H1 (cell line): ENCODE measurements at regions not wholly inside any gene's neighbourhood (a gene's known extent, or its start where the extent isn't known, plus 50 kb on each side); places are given as distances from the start of the nearest gene placed in this dataset.

Experiments used
- BRCA1 ChIP-seq: IDR thresholded peaks from 2 replicates; pipeline ENCODE4 v1.6.1; 2012; ENCODE audit warnings: low read depth, low read length, improper control_type of control experiment
- EZH2 ChIP-seq: fragments of 200-600 bp; sonication (generic); IDR thresholded peaks from 2 replicates; pipeline ENCODE4 v1.7.1; 2012; ENCODE audit warnings: low read depth, mild to moderate bottlenecking, moderate library complexity, low read length, inconsistent platforms; ENCODE audit not compliant: severe bottlenecking
- HDAC2 ChIP-seq, 2 experiments: fragments of 300-600 bp in 1 of 2; sonication (generic) in 1 of 2; IDR thresholded peaks; 2 replicates each; pipeline ENCODE4 v1.6.1; 2011 to 2012; ENCODE audit warnings: low read depth in 2 of 2, low read length in 2 of 2, mild to moderate bottlenecking in 2 of 2, moderate library complexity in 2 of 2, borderline replicate concordance in 1 of 2, inconsistent platforms in 1 of 2
- HDAC6 ChIP-seq: IDR thresholded peaks from one replicate; pipeline ENCODE4 v1.7.1; 2012; ENCODE audit warnings: low read depth, mild to moderate bottlenecking, inconsistent platforms, low read length, moderate library complexity
- SP1 ChIP-seq: IDR thresholded peaks from 2 replicates; pipeline ENCODE4 v1.6.1; 2011; ENCODE audit warnings: low read depth, low read length
- SP2 ChIP-seq: IDR thresholded peaks from 2 replicates; pipeline ENCODE4 v1.6.1; 2012; ENCODE audit warnings: mild to moderate bottlenecking, low read length, inconsistent platforms
- TF ChIP-seq, protein P1 (sequence below): fragments of 300-600 bp; sonication (generic); IDR thresholded peaks from 2 replicates; pipeline ENCODE4 v1.7.1; 2012; ENCODE audit warnings: low read length, moderate library complexity, mild to moderate bottlenecking, inconsistent platforms; ENCODE audit not compliant: insufficient replicate concordance
- TF ChIP-seq, protein P2 (sequence below): IDR thresholded peaks from 2 replicates; pipeline ENCODE4 v1.6.1; 2012; ENCODE audit warnings: inconsistent platforms
- TF ChIP-seq, protein P3 (sequence below), 3 experiments: IDR thresholded peaks; 1 replicate in 2 of 3; 2 replicates in 1 of 3; pipeline versions ENCODE4 v1.5.1 to v1.6.1; 2011; ENCODE audit warnings: low read length in 3 of 3, mild to moderate bottlenecking in 3 of 3, inconsistent platforms in 2 of 3, low read depth in 1 of 3, moderate library complexity in 1 of 3; ENCODE audit not compliant: insufficient read depth in 1 of 3; ENCODE audit errors: control extremely low read depth in 1 of 3

DNA sequence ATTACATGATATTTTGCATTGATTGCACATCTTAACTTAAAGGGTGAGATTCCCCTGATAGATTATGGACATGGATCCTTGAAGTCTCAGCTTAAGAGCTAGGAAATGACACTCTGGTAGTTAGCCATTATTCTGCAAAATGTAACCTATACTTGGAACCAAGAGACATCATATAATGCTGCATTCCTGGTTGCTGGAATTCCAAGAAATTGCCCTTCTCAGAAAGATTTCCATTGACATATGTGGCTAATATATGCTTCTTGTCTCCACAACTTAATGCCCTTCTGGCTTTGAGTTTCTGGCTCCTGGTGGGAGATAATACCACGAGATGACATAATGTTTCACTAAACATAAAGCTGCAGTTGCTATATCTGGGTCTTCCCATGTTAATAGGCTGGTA, 204.4 kb upstream of the TRPC4 start (continued):
- TF ChIP-seq, protein P1, sequence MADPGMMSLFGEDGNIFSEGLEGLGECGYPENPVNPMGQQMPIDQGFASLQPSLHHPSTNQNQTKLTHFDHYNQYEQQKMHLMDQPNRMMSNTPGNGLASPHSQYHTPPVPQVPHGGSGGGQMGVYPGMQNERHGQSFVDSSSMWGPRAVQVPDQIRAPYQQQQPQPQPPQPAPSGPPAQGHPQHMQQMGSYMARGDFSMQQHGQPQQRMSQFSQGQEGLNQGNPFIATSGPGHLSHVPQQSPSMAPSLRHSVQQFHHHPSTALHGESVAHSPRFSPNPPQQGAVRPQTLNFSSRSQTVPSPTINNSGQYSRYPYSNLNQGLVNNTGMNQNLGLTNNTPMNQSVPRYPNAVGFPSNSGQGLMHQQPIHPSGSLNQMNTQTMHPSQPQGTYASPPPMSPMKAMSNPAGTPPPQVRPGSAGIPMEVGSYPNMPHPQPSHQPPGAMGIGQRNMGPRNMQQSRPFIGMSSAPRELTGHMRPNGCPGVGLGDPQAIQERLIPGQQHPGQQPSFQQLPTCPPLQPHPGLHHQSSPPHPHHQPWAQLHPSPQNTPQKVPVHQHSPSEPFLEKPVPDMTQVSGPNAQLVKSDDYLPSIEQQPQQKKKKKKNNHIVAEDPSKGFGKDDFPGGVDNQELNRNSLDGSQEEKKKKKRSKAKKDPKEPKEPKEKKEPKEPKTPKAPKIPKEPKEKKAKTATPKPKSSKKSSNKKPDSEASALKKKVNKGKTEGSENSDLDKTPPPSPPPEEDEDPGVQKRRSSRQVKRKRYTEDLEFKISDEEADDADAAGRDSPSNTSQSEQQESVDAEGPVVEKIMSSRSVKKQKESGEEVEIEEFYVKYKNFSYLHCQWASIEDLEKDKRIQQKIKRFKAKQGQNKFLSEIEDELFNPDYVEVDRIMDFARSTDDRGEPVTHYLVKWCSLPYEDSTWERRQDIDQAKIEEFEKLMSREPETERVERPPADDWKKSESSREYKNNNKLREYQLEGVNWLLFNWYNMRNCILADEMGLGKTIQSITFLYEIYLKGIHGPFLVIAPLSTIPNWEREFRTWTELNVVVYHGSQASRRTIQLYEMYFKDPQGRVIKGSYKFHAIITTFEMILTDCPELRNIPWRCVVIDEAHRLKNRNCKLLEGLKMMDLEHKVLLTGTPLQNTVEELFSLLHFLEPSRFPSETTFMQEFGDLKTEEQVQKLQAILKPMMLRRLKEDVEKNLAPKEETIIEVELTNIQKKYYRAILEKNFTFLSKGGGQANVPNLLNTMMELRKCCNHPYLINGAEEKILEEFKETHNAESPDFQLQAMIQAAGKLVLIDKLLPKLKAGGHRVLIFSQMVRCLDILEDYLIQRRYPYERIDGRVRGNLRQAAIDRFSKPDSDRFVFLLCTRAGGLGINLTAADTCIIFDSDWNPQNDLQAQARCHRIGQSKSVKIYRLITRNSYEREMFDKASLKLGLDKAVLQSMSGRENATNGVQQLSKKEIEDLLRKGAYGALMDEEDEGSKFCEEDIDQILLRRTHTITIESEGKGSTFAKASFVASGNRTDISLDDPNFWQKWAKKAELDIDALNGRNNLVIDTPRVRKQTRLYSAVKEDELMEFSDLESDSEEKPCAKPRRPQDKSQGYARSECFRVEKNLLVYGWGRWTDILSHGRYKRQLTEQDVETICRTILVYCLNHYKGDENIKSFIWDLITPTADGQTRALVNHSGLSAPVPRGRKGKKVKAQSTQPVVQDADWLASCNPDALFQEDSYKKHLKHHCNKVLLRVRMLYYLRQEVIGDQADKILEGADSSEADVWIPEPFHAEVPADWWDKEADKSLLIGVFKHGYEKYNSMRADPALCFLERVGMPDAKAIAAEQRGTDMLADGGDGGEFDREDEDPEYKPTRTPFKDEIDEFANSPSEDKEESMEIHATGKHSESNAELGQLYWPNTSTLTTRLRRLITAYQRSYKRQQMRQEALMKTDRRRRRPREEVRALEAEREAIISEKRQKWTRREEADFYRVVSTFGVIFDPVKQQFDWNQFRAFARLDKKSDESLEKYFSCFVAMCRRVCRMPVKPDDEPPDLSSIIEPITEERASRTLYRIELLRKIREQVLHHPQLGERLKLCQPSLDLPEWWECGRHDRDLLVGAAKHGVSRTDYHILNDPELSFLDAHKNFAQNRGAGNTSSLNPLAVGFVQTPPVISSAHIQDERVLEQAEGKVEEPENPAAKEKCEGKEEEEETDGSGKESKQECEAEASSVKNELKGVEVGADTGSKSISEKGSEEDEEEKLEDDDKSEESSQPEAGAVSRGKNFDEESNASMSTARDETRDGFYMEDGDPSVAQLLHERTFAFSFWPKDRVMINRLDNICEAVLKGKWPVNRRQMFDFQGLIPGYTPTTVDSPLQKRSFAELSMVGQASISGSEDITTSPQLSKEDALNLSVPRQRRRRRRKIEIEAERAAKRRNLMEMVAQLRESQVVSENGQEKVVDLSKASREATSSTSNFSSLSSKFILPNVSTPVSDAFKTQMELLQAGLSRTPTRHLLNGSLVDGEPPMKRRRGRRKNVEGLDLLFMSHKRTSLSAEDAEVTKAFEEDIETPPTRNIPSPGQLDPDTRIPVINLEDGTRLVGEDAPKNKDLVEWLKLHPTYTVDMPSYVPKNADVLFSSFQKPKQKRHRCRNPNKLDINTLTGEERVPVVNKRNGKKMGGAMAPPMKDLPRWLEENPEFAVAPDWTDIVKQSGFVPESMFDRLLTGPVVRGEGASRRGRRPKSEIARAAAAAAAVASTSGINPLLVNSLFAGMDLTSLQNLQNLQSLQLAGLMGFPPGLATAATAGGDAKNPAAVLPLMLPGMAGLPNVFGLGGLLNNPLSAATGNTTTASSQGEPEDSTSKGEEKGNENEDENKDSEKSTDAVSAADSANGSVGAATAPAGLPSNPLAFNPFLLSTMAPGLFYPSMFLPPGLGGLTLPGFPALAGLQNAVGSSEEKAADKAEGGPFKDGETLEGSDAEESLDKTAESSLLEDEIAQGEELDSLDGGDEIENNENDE, result no peak
- TF ChIP-seq SP2 (no peak), BRCA1 (no peak), HDAC6 (no peak), SP1 (no peak), EZH2 (no peak), HDAC2 (IDR thresholded peaks at IDR 0.05; ENCODE audit: borderline replicate concordance in 1 of 2, low read depth in 2 of 2, low read length in 2 of 2) (no peak)
- TF ChIP-seq, protein P2, sequence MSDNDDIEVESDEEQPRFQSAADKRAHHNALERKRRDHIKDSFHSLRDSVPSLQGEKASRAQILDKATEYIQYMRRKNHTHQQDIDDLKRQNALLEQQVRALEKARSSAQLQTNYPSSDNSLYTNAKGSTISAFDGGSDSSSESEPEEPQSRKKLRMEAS, result no peak
- TF ChIP-seq, protein P3, sequence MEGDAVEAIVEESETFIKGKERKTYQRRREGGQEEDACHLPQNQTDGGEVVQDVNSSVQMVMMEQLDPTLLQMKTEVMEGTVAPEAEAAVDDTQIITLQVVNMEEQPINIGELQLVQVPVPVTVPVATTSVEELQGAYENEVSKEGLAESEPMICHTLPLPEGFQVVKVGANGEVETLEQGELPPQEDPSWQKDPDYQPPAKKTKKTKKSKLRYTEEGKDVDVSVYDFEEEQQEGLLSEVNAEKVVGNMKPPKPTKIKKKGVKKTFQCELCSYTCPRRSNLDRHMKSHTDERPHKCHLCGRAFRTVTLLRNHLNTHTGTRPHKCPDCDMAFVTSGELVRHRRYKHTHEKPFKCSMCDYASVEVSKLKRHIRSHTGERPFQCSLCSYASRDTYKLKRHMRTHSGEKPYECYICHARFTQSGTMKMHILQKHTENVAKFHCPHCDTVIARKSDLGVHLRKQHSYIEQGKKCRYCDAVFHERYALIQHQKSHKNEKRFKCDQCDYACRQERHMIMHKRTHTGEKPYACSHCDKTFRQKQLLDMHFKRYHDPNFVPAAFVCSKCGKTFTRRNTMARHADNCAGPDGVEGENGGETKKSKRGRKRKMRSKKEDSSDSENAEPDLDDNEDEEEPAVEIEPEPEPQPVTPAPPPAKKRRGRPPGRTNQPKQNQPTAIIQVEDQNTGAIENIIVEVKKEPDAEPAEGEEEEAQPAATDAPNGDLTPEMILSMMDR (IDR thresholded peaks at IDR 0.05; ENCODE audit: control extremely low read depth in 1 of 3, insufficient read depth in 1 of 3, low read depth in 1 of 3, low read length in 3 of 3), result no peak
